CD4-positive, alpha-beta T cell treated with Interleukin-1 beta for 1 hour (primary cell): ENCODE measurements at regions not wholly inside any gene's neighbourhood (a gene's known extent, or its start where the extent isn't known, plus 50 kb on each side); places are given as distances from the start of the nearest gene placed in this dataset.

Experiments used
- DNase-seq, 2 donors: peaks; one replicate each; pipeline ENCODE4 v3.0.0-alpha.2; 2020 to 2022

GRCh38 chr11:70836071-70836470, 416.3 kb downstream of the SHANK2 start:
- no peak for DNase-seq

- no peak for DNase-seq
These were observed 414.2 kb downstream of the SHANK2 start for GRCh38 chr11:70838198-70838597.

GRCh38 chr11:70839851-70840250, 412.5 kb downstream of the SHANK2 start:
- DNase-seq, result no peak

GRCh38 chr11:70841264-70841663, 411.1 kb downstream of the SHANK2 start:
- no peak for DNase-seq

- DNase-seq, result no peak
These were observed 410.1 kb downstream of the SHANK2 start for GRCh38 chr11:70842256-70842655.

DNA sequence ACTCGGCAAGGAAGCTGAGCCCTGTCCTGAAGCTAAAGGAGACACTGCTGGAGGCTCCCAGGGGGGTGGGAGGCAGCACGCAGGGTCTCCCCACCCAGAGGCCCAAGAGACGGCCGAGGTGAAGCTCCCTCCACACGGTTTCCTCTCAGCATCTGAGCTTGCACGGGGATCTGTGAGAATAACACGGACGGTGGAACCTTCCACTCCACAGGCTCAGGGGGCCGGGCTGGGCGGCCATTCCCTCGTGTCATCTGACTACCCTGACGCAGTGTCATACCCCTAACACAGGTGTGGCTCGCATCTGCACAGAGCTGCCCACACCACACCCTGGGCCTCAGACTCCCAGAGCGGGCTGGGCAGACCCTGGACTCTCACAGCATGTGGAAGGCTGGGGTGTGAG, 409.7 kb downstream of the SHANK2 start:
- no peak for DNase-seq

DNA sequence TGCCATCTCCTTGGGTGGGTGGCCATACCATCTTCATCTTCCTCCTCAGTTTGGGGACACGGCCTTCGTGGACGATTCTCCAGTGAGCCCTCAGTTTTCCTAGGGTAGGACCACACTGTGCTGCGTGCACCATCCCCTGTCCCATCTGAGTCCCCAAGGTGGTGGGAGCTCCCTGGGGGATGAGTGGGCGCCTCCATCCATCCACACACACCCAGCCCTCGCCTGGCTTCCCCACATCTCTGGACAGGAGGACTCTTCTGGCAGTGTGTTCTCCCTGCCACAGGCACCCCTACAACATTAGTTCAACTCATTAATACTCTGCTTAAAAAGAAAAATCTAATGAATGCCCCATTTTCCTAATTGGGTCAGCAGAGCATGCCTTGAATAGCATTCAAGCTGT, 408.5 kb downstream of the SHANK2 start:
- DNase-seq, result no peak

DNA sequence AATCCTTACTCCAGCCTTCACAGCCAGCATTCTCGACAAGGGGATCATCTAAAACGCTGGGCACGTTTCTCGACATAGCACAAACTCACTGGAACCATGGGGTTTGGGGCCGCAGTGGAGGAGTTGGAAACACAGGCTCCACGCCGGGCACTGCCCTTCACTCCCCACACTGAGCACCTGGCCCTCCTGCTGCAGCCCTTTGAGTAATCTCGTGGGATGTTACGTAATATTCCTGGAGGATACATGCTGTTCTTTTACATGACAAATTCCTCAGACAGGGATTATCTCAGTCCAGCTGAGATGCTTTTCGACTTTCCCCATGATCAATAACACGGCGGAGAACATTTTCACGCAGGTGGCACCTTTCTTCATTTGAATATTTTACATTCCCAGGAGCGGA, 408.0 kb downstream of the SHANK2 start:
- DNase-seq, result no peak

DNA sequence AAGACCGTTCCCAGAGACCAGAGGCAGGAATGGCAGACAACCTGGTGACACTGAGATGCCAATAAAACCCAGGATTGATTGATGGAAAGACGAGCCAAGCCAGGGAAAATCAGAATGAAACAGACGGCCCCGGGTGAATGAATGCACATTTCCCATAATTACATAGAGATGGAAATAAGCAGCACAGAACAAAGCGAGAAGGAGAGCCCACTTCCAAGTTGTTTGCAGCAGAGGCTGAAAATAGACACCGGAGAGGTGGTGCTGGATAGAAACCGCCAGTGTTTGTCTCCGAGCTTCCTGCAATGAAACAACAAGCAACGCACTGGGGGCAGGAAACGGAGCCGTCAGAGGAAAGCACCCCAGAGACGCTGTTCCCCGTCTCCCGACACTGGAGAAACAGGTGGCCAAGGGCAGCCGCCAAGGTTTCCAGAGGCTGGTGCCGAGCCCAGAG, 406.8 kb downstream of the SHANK2 start:
- no peak for DNase-seq

GRCh38 chr11:70846781-70847655, 405.4 kb downstream of the SHANK2 start:
- no peak for DNase-seq

GRCh38 chr11:70848243-70848750, 404.1 kb downstream of the SHANK2 start:
- no peak for DNase-seq

GRCh38 chr11:70849031-70849430, 403.3 kb downstream of the SHANK2 start:
- DNase-seq, result no peak

DNA sequence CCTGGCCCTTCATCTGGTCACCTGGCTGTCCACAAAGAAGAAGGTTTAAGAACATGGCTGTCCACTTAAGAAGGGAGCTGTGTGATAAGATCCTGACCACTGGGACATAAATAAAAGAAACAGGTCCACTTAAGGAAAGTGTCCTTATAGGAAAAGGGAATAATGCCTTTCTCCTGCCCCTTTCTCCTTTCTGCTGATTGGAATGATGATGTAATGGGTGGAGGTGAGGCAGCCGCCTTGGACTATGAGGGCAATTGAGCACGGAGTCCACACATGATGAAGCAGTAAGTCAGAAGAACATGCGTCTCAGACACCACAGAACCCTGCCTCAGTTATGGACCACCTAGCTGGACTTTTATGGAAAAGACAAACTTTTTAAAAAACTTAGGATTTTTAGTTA, 401.1 kb downstream of the SHANK2 start:
- no peak for DNase-seq

DNA sequence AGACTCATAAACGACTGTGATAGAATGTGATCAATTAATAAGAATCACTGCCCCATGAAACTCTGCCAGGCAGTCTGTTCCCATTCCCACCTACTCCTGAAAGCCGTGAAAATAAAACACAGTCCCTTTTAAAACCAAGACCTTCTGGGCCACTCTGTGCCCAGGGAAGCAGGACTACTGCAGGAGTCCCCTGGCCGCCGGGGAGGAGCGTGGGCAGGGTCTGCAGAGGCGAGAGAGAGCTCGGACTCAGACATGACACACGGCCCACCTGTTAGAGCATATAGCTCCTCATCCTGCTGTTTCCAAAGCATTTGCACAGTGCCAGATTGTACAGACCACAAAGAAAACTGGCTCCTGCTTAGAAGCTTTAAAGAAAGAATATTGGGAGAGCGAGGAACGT, 400.5 kb downstream of the SHANK2 start:
- DNase-seq, result no peak

DNA sequence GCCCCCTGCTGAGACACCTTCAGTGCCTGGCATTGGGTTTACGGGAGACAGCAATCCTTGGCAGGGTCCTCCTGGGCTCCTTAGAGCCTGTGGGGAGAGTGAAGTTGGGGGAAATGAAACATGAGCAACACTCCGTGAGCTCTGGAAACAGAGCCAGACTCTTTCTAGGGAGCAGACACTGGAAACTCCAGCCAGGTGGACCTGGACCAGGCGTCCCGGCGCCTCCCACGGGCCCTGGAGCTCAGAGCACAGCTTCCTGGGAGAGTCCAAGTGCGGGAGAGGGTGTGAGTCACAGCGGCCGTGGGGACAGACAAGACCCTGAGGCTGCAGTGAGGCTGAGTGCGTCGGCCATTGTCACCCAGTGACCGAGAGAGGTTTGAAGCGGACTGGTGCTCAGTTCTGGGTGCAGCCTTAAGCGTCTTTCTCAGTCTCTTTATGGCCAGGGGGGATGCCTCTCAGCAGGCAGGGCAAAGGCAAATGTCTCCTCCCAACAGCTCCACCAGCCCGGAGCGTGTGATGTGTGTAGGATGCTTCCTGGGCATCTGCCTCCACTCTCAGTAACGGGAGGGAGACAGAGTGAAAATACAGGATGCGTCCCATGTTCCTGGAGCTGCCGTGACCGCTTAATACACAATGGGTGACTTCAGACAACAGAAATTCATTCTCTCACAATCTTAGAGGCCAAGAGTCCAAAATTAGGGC, 399.2 kb downstream of the SHANK2 start:
- no peak for DNase-seq

GRCh38 chr11:70853770-70854108, 398.6 kb downstream of the SHANK2 start:
- DNase-seq, result no peak

DNA sequence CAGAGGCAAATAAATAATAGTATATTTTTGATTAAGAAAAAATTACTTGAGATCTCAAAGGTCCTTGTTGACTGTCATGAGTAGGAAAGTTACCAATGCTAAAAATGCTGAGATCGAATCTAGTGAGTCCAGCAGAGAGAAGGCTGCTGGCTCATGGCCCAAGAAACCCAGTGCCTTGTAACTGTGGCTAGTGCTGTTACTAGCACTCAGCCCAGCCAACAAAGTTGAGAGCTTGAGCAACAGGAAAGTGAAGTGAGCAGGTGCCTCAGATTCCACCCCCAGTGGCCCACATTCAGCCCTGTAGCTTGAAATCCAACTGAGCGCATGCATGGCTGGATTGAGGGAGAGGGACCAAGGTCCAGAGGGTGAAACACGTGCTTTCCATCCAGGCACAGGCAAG, 398.2 kb downstream of the SHANK2 start:
- no peak for DNase-seq

DNA sequence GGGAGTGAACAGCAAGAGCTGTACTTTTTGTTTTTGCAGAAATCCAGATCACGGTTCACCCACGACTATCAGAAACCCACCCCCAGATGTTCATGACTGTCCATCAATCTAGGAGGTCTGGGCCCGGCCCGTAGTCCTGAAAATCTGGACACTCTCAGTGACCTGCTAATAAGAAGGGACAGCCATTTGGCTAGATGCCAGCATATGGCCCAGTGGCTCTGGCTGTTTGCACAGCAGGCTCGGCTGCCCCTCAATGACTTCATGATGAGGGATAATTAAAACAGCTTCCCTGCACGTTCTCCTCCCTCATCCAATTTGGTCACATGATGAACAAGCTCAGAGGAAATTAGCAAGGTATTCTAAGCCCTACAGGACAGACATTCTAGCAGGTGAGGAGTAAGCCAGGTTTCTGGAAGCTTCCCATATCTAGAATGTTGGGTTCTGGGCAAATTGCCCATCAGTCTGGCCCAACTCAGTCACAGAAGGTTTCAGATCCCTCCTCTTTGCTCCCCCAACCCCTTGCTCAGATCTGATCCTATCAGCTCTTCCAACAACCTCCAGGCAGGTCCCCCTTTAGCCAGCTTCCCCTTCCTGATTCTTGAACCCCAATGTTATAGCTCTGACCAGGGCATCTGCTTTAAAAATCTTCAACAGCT, 397.3 kb downstream of the SHANK2 start:
- DNase-seq, result no peak

DNA sequence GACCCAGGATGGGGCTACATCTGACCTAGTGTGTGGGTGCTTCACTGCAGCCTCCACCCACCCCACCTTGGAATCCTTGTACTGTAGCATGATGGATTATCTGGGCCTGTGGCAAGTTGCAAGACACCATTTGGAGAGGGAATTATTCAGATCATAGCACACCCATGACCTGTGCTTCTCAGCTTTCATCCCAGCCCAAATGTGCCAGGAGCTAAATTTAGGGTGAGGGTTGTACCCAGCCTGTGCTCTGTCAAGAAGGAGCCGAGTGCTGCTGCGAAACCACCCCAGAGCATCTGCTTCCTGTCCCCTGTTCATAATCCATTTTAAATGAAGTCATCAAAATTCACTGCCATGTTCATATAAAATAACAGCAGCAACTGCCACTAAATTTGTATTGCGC, 394.5 kb downstream of the SHANK2 start:
- no peak for DNase-seq

DNA sequence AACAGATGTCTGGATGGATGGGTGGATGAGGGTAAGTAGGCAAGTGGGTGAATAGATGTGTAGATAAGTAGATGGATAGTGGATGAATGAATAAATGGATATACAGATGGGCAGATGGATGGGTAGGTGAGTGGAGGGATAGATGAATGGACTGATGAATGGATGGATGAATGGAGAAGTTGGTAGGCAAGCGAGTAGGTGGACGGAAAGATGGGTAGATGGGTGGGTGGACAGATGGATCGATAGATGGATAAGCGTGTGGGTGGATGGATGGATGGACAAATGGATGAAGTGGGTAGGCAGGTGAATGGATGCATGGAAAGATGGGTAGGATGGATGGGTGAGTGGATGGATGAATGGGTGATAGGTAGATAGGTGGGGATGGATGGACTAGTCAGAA, 393.2 kb downstream of the SHANK2 start:
- no peak for DNase-seq

DNA sequence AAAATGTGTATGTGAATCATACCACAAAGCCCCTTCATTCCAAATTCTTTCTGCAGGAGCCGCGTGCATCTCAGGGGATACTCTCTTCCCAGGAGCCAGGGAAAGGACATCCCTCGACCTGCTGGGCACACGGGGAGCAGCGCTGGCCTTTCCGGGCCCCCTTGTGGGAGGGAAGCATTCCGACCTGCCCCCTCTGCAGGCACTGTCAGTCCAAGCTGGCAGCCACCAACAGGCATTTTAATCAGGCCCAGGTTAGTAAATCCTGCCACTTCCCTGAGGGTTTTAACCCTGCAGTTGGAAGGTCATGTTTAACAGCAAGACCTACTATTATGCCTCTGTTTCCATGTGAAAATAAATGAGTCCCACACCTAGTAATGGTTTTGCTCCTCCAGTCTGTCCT, 391.5 kb downstream of the SHANK2 start:
- DNase-seq, result no peak

GRCh38 chr11:70861559-70861958, 390.8 kb downstream of the SHANK2 start:
- no peak for DNase-seq

DNA sequence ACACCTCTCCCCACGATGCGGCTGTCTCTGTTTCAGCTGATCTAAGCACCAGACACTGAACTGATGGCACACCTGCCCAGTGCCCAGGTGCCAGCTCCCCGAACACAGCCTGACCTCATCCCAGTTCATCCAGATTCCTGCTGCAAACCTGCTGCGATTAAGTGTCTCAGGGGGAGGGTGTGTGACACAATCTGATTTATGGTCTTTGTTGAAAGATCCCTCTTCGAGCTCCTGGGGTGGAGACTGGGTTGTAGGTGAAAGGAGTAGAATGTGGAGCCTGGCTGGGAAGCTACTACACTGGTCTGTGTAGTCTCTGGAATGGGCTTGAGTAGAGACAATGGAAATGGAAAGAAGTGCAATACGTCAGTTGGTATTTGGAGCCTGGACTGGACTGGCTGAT, 390.3 kb downstream of the SHANK2 start:
- no peak for DNase-seq

DNA sequence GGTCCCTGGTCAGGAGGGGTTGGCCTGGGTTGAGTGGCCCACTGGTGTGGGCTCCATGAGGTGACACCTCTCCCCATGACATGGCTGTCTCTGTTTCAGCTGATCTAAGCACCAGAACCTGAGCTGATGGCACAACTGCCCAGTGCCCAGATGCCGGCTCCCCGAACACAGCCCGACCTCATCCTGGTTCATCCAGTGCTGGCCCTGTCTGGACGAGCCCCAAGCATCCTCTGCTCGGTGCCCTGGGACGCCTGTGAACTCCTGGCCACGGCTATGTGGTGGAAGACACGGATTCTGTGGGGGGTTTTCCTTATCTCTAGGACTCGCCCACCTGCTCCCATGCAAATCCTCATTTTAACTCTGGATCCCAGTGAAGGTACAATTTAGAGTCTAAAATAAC, 389.2 kb downstream of the SHANK2 start:
- DNase-seq, result no peak
